Right lobe of liver (tissue), 6 donors: ENCODE measurements at regions not wholly inside any gene's neighbourhood (a gene's known extent, or its start where the extent isn't known, plus 50 kb on each side); places are given as distances from the start of the nearest gene placed in this dataset.

Experiments used
- ATAC-seq, 4 donors: fragments of 200-7000 bp; cut with Tn5 transposase; one replicate each; pipeline ENCODE4 v1.9.1; 2020; ENCODE audit warnings: mild to moderate bottlenecking in 4 of 4, moderate library complexity in 4 of 4
- DNase-seq, 3 donors: peaks; one replicate each; pipeline ENCODE4 v3.0.0-alpha.2; 2020
- H3K27ac ChIP-seq, 3 donors: fragments of 200-600 bp; one replicate each; pipeline ENCODE4 v1.8.0; 2022
- H3K27me3 ChIP-seq, 2 donors: fragments of 200-600 bp; one replicate each; pipeline ENCODE4 v1.8.0; 2022
- H3K36me3 ChIP-seq, 4 donors: fragments of 200-600 bp; sonication (generic) in 1 of 4; one replicate each; pipeline versions ENCODE4 v1.5.1 to v1.8.0; 2017 to 2022; ENCODE audit warnings: control low read depth in 1 of 4
- H3K4me1 ChIP-seq, 4 donors: fragments of 200-600 bp; sonication (generic) in 1 of 4; one replicate each; pipeline versions ENCODE4 v1.5.1 to v1.8.0; 2017 to 2022; ENCODE audit warnings: control low read depth in 1 of 4
- H3K4me3 ChIP-seq, 3 donors: fragments of 200-600 bp; one replicate each; pipeline ENCODE4 v1.8.0; 2022
- H3K9me3 ChIP-seq, 4 donors: fragments of 200-600 bp; sonication (generic) in 1 of 4; one replicate each; pipeline versions ENCODE4 v1.5.1 to v1.8.0; 2017 to 2022; ENCODE audit warnings: control low read depth in 1 of 4
- POLR2A ChIP-seq: fragments of 450-650 bp; IDR thresholded peaks from one replicate; pipeline ENCODE4 v1.6.1; 2017; ENCODE audit warnings: antibody characterized with exemption, mild to moderate bottlenecking
- WGBS: methylation state at CpG from one replicate; pipeline ENCODE4 v1.1.6; 2018; ENCODE audit warnings: low coverage, low lambda C conversion rate; ENCODE audit not compliant: insufficient coverage; ENCODE audit errors: missing lambda C conversion rate; 5-methylcytosine and 5-hydroxymethylcytosine counted together
- intact Hi-C, 2 donors: fragments of 100-400 bp; cut with DNase I; formaldehyde crosslinking; loops; one replicate each; pipeline versions ENCODE4 v1.11.2 to v1.14.1; 2022
- TF ChIP-seq, protein P1 (sequence below), 4 donors: fragments of 200-600 bp in 3 of 4; fragments of 450-650 bp in 1 of 4; IDR thresholded peaks; one replicate each; pipeline versions ENCODE4 v1.5.1 to v1.8.0; 2016 to 2022; ENCODE audit warnings: antibody characterized with exemption in 4 of 4, mild to moderate bottlenecking in 2 of 4
- donor health status: DM: no; HTN: yes; CAD: no.
- donor health status: DM: no; HTN: no; CAD: no.
- donor health status: DM: no; HTN: no; CAD: no.
- donor health status: DM: no; HTN: yes; CAD: no.
- donor health status: DM: no; HTN: yes; CAD: no.

- no peak overlapping the region for H3K4me3 ChIP-seq
- ATAC-seq: no peak
- H3K4me1 ChIP-seq: no peaks in the 10 kb centered on the region
- intact Hi-C loops: no loop called here
- H3K9me3 ChIP-seq: no peaks in the 10 kb centered on the region
- no peak for DNase-seq
- H3K27me3 ChIP-seq: no peaks in the 10 kb centered on the region
- WGBS: 51% methylated on average over 5 of the region's 5 CpGs
- H3K27ac ChIP-seq: no peak overlapping the region
- TF ChIP-seq POLR2A: no peak
- TF ChIP-seq, protein P1, sequence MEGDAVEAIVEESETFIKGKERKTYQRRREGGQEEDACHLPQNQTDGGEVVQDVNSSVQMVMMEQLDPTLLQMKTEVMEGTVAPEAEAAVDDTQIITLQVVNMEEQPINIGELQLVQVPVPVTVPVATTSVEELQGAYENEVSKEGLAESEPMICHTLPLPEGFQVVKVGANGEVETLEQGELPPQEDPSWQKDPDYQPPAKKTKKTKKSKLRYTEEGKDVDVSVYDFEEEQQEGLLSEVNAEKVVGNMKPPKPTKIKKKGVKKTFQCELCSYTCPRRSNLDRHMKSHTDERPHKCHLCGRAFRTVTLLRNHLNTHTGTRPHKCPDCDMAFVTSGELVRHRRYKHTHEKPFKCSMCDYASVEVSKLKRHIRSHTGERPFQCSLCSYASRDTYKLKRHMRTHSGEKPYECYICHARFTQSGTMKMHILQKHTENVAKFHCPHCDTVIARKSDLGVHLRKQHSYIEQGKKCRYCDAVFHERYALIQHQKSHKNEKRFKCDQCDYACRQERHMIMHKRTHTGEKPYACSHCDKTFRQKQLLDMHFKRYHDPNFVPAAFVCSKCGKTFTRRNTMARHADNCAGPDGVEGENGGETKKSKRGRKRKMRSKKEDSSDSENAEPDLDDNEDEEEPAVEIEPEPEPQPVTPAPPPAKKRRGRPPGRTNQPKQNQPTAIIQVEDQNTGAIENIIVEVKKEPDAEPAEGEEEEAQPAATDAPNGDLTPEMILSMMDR (IDR thresholded peaks at IDR 0.05): no peak
- no peaks in the 10 kb centered on the region for H3K36me3 ChIP-seq
These were observed 184.1 kb upstream of the HHIP start for GRCh38 chr4:144461906-144462305.

DNA sequence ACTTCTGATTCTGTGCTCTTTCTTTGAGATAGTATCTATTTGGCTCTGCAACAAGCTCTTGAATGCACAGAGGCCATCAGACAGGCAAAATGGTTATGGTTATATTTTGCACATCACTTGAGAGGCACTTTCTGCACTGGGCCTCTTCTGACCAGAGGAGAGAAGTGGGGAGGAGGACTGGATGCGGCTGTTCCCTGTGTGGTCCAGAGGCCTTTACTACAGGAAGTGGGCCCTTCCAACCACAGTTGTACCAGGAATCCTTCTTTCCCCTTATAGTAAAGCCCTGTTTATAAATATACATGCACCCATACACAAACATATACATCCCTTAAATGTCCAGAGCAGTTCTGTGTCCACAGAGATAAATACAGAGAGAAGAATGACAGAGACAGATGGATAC, 182.7 kb upstream of the HHIP start:
- no peak overlapping the region for H3K4me3 ChIP-seq
- H3K27ac ChIP-seq: no peak overlapping the region
- H3K9me3 ChIP-seq: no peaks in the 10 kb centered on the region
- TF ChIP-seq POLR2A: no peak
- TF ChIP-seq, protein P1 (IDR thresholded peaks at IDR 0.05): no peak
- DNase-seq (no peak), ATAC-seq (no peak)
- intact Hi-C loops: no loop called here
- no peaks in the 10 kb centered on the region for H3K27me3 ChIP-seq
- 60% methylated on average over 1 of the region's 1 CpG for WGBS
- H3K4me1 ChIP-seq: no peaks in the 10 kb centered on the region
- H3K36me3 ChIP-seq: no peaks in the 10 kb centered on the region

- Histone ChIP-seq H3K4me1 (no peaks in the 10 kb centered on the region), H3K9me3 (no peaks in the 10 kb centered on the region), H3K27me3 (no peaks in the 10 kb centered on the region), H3K36me3 (no peaks in the 10 kb centered on the region), H3K4me3 (no peak overlapping the region), H3K27ac (no peak overlapping the region)
- 79% methylated on average over 7 of the region's 7 CpGs for WGBS
- TF ChIP-seq, protein P1 (IDR thresholded peaks at IDR 0.05): no peak
- ATAC-seq (no peak), DNase-seq (no peak)
- intact Hi-C loops: no loop called here
These were observed 182.1 kb upstream of the HHIP start for GRCh38 chr4:144463896-144464295.

- WGBS: 37% methylated on average over 2 of the region's 2 CpGs
- intact Hi-C loops: no loop called here
These were observed 180.4 kb upstream of the HHIP start for GRCh38 chr4:144465546-144465945.

DNA sequence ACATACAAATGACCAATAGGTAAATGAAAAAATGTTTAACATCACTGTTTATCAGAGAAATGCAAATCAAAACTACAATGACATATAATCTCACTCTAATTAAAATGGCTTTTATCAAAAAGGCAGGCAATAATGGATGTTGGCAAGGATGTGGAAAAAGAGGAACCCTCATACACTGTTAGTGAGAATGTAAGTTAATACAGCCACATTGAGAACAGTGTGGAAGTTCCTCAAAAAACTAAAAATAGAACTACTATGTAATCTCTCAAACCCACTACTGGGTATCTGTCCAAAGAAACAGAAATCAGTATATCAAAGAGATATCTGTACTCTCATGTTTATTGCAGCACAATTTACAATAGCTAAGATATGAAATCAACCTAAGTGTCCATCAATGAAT, 165.9 kb upstream of the HHIP start:
- DNase-seq: no peak
- no peak for ATAC-seq
- H3K4me1 ChIP-seq: no peaks in the 10 kb centered on the region
- H3K27me3 ChIP-seq: no peaks in the 10 kb centered on the region
- H3K36me3 ChIP-seq: no peaks in the 10 kb centered on the region
- no peak overlapping the region for H3K4me3 ChIP-seq
- no peaks in the 10 kb centered on the region for H3K9me3 ChIP-seq
- intact Hi-C loops: no loop called here
- no peak overlapping the region for H3K27ac ChIP-seq
- no peak for TF ChIP-seq POLR2A
- TF ChIP-seq, protein P1 (IDR thresholded peaks at IDR 0.05): no peak

More at GRCh38 chr4:144465546-144465945, 180.4 kb upstream of the HHIP start:
- ATAC-seq (no peak), DNase-seq (no peak)
- no peaks in the 10 kb centered on the region for H3K9me3 ChIP-seq
- H3K36me3 ChIP-seq: no peaks in the 10 kb centered on the region
- no peak overlapping the region for H3K27ac ChIP-seq
- H3K4me1 ChIP-seq: no peaks in the 10 kb centered on the region
- H3K27me3 ChIP-seq: no peaks in the 10 kb centered on the region
- H3K4me3 ChIP-seq: no peak overlapping the region
- TF ChIP-seq, protein P1 (IDR thresholded peaks at IDR 0.05): no peak
- TF ChIP-seq POLR2A: no peak
